HL-60 (cell line): ENCODE measurements at regions not wholly inside any gene's neighbourhood (a gene's known extent, or its start where the extent isn't known, plus 50 kb on each side); places are given as distances from the start of the nearest gene placed in this dataset.

Source experiments
- DNase-seq, 2 experiments: peaks; one replicate each; pipeline ENCODE4 v3.0.0-alpha.2; 2010 to 2020; ENCODE audit warnings: low read depth in 1 of 2, low spot score in 1 of 2
- H3K27ac ChIP-seq: fragments of 250-450 bp; sonication (Bioruptor Pico); replicated peaks from 2 replicates; pipeline ENCODE4 v1.5.1; 2020; ENCODE audit warnings: mild to moderate bottlenecking, moderate library complexity
- H3K27me3 ChIP-seq: fragments of 250-450 bp; sonication (Bioruptor Pico); 2 replicates; pipeline ENCODE4 v1.5.1; 2021; ENCODE audit warnings: mild to moderate bottlenecking, moderate library complexity; ENCODE audit not compliant: insufficient read depth, poor library complexity, severe bottlenecking
- H3K4me3 ChIP-seq: replicated peaks from 2 replicates; pipeline ENCODE4 v1.5.1; 2011; ENCODE audit warnings: mild to moderate bottlenecking, control low read depth, low read length; ENCODE audit not compliant: insufficient read depth
- CTCF ChIP-seq: IDR thresholded peaks from one replicate; pipeline ENCODE4 v1.5.1; 2011; ENCODE audit warnings: low read length, control low read depth, inconsistent platforms; ENCODE audit not compliant: insufficient read depth
- GABPA ChIP-seq: IDR thresholded peaks from 2 replicates; pipeline ENCODE4 v1.6.1; 2012; ENCODE audit warnings: low read depth
- POLR2AphosphoS5 ChIP-seq: IDR thresholded peaks from 2 replicates; pipeline ENCODE4 v1.6.1; 2012; ENCODE audit warnings: low read depth
- REST ChIP-seq: IDR thresholded peaks from 2 replicates; pipeline ENCODE4 v1.6.1; 2012; ENCODE audit warnings: low read depth; ENCODE audit not compliant: insufficient replicate concordance
- SPI1 ChIP-seq: IDR thresholded peaks from 2 replicates; pipeline ENCODE4 v1.6.1; 2012; ENCODE audit warnings: low read depth, mild to moderate bottlenecking, borderline replicate concordance

- no peak for DNase-seq
- no peaks in the 10 kb centered on the region for H3K27me3 ChIP-seq
- no peak overlapping the region for H3K27ac ChIP-seq
- H3K4me3 ChIP-seq = no peak overlapping the region
- TF ChIP-seq REST (no peak), POLR2AphosphoS5 (no peak), CTCF (no peak), SPI1 (no peak), GABPA (no peak)
These were observed 325.9 kb upstream of the TBL1XR1 start for GRCh38 chr3:177523067-177523675.

GRCh38 chr3:177523872-177524438 lies 326.7 kb upstream of the TBL1XR1 start:
- Histone ChIP-seq H3K4me3 (no peak overlapping the region), H3K27me3 (no peaks in the 10 kb centered on the region), H3K27ac (no peak overlapping the region)
- DNase-seq = no peak
- TF ChIP-seq REST (no peak), POLR2AphosphoS5 (no peak), SPI1 (no peak), CTCF (no peak), GABPA (no peak)

GRCh38 chr3:177524742-177525141 lies 327.5 kb upstream of the TBL1XR1 start:
- no peak overlapping the region for H3K4me3 ChIP-seq
- no peak overlapping the region for H3K27ac ChIP-seq
- DNase-seq = no peak
- TF ChIP-seq REST = no peak
- no peak for TF ChIP-seq SPI1
- TF ChIP-seq POLR2AphosphoS5 = no peak
- no peak for TF ChIP-seq GABPA
- no peak for TF ChIP-seq CTCF
- H3K27me3 ChIP-seq = no peaks in the 10 kb centered on the region
